ENCODE measurements at regions not wholly inside any gene's neighbourhood (a gene's known extent, or its start where the extent isn't known, plus 50 kb on each side); places are given as distances from the start of the nearest gene placed in this dataset.

GRCh38 chr10:29181936-29182335 is 106.9 kb upstream of the LYZL1 start:
- DNase-seq = no peak

DNA sequence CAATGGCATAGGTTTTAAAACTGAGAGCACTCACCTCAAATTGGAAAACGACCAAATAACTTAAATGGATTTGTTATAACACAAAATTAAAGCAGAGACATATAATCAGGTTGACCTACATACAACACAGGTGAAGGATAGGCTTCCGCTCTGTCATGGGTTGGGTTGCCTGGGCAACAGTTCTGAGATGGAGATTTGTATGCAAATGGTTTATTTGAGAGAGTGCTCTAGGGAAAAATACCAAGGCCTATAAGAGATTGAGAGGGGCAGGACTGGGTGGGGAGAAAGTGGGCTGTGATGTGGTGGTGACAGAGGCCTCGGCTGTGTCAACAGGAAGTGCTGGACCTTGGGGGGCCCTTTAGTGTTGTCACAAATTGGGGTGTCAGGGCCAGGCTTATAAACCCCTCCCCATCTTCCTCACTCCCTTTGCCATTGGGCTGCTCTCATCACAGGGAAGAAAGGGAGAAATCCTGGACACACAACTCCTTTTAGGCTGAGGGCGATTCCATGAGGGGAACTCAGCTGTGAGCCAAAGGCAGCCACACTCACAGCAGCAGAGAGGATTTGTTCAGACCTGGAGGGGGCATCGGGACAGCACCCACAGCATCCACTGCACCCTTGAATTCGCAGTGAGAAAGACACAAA is 105.4 kb upstream of the LYZL1 start:
- no peak for DNase-seq

GRCh38 chr10:29184205-29185000 is 104.5 kb upstream of the LYZL1 start:
- no peak for DNase-seq

DNA sequence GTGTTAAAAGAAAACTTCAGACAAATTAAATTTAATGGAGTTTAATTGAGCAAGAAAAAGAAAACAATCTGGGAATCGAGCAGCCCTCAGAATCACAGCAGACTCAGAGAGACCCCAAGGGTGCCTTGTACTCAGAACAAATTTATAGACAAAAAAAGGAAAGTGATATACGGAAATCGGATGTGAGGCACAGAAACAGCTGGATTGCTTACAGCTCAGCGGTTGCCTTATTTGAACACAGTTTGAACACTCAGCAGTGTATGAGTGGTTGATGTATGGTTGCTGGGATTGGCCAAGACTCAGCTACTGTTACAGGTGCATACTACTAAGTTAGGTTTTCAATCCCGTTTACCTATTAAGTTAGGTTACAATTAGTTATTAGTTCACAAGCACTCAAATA is 103.8 kb upstream of the LYZL1 start:
- no peak for DNase-seq

DNA sequence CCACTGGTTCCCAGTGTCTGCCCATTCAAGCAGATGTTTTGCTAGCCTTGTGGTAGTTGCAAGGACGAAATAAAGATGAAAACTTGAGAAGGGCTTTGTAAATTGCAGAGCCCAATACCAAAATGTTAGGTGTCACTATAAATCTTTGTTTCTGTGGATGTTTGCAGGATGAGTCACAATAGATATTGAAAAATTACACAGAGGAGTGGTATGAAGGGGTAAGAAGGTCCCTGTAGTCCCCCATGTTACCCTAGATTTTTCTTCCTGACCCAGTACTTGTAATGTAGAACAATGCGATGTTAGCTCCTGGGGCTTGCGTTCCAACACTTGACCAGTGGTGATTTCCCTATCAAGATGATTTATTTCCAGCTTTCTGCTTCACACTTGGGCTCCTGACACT is 102.6 kb upstream of the LYZL1 start:
- DNase-seq = no peak

DNA sequence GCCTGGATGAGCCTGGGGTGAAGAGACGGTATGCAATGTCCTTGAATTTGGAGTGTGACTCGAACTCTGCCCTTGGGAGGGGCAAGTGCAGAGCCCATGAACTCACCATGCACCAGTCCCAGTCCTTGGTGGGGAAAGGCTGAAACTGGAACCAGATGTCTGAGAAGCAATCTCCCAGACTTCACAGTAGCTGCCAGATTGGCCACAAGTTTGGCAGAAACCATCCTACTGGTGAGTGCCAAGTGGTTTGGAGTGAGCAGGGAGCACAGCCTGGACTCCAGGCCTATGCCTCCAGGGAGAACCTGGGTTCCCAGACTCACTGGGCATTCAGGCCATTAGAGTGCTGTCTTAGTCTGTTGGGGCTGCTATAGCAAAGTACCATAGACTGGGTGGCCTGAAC is 99.6 kb upstream of the LYZL1 start:
- DNase-seq = no peak

- no peak for DNase-seq
Measured at GRCh38 chr10:29191674-29192073, 97.2 kb upstream of the LYZL1 start.

DNA sequence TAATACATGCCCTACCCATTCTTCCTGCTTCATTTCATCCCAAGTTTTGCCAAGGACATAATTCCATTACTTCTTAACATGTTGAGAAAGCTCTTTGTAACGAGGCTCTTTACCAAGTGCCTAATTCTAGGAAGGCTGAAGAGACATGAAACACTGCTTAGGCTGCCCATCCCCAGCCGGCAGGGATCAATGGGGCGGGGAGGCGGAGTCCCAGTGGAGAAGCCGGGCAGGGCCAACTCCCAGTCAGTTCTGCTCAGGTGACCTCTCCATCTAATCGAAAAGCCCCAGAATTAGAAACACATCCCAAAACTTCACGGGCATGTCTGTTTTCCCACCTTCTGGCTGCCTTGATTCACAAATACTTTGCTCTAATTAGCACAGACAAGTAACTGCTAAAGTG is 89.5 kb upstream of the LYZL1 start:
- no peak for DNase-seq

DNA sequence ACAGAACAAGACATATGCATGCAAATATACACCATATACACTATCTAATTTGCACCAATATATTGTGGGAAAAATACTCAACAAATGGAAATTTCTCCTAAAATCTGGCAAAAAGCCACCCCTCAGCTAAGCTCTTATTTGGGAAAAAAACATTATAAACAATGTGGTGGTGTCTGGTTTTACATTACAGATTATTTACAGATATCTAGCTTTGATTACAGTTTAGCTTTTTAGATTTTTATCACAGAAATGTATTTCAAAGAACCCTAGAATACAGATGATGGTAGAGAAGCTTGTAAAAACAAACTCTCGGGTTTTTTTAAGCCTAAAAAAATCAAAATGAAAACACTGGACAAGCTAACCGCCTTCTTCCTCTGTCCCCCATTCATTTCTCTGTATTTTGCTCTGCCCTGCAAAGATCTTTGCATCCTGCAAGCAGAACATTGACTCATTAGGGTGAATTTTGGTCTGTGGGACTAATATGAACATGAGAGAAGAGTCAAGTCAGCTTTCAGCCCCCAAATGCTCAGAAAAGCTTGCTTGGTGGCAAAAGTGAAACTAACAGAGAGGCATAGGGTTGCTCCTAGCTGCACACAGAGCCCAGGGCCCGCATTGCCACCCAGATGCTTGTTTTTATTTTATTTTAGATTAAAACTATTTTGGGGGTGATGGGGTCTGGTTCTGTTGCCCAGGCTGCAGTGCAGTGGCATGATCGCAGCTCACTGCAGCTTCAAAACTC is 88.8 kb upstream of the LYZL1 start:
- no peak for DNase-seq

DNA sequence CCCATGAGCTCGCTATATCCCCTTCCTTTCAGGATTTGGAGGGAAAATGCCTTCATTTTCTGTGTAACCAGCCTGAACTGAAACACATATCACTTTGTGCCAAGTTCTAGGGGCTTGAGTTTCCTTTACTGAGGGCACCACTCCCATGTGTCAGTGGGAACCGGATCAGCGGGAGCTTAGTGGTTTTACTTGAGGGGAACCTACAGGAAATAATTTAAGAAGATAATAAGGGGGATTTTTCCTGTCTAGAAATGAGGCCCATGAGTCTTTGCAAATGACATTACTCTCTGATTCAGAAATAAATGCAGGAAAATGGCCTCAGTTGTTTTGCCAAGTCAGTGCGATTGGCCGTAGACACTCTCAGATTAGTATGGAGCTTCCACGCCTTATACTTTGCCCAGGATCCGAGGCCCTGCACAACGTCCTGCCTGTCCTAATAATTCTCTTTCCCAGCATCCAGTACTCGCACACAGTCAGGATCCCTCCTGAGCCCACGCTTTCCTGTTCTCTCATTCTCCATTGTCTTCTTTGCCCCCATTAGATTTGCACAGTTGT is 86.4 kb upstream of the LYZL1 start:
- no peak for DNase-seq

- DNase-seq = no peak
Measured at GRCh38 chr10:29203432-29203831, 85.4 kb upstream of the LYZL1 start.

GRCh38 chr10:29204070-29204800 is 84.6 kb upstream of the LYZL1 start:
- DNase-seq = no peak

- no peak for DNase-seq
Measured at GRCh38 chr10:29205787-29206186, 83.1 kb upstream of the LYZL1 start.

DNA sequence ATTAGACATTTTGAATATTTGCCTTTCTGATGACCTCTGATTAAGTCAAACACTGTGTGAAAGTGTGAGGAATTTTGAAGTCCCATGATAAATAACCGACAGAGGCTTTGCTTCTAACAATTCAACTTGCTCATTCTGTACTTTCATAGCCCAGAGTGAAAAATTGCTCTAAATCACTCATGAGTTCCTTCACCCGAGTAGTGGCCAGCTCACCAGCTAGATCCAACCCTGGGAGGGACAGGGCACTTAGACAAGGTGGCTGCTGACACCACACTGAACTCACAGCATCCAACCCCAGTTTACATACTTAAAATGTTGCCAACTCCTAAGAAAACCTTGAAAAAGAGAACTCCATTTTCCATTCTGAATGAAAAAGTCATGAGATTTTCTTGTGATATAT is 80.0 kb upstream of the LYZL1 start:
- no peak for DNase-seq

DNA sequence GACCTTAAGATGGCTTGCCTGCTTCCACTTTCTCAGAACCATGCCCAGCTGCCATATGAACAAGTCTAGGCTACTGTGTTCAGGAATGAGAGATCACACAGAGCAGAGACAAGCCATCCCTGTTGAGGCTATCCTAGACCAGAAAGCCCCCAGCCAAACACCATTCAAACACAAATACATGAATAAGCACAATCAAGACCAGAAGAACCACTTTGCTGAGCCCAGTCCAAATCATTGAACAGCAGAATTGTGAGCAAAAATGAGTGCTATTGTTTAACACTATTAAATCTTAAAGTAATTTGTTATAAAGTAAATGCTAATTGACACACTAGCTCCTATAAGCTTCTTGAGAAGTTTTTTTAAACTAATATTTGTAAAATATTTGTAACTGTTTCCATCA is 79.0 kb upstream of the LYZL1 start:
- DNase-seq = no peak

DNA sequence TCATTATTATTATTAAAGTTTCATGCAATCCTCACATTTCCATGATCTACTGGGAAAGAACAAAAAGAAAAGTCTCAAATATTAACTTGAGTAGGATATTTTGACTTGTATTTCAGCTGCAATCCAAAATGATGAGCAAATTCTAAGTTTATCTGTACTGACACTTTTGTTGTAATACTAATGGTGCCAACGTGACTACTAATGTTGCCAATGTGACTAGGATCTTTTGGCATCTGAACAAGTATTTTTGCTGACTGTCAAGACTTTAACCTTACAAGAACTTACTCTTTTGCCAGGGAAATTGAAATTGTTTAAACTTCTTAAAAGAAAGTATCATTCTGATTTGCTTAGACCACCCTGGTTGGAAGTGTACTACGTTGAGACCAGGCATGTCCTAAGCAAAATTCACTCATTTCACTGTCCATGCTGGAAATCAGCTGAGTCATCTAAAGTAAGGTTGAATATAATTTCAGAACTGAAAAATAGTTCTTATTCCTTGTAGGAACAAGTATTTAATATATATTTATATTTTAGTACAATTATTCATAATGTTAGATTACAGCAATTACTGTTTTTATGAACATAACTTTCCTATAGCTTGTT is 78.5 kb upstream of the LYZL1 start:
- DNase-seq = no peak

- no peak for DNase-seq
Measured at GRCh38 chr10:29212597-29212996, 76.3 kb upstream of the LYZL1 start.

GRCh38 chr10:29214551-29214950 is 74.3 kb upstream of the LYZL1 start:
- no peak for DNase-seq

- DNase-seq = no peak
Measured at GRCh38 chr10:29217292-29217738, 71.6 kb upstream of the LYZL1 start.

GRCh38 chr10:29223326-29223725 is 65.5 kb upstream of the LYZL1 start:
- no peak for DNase-seq

DNA sequence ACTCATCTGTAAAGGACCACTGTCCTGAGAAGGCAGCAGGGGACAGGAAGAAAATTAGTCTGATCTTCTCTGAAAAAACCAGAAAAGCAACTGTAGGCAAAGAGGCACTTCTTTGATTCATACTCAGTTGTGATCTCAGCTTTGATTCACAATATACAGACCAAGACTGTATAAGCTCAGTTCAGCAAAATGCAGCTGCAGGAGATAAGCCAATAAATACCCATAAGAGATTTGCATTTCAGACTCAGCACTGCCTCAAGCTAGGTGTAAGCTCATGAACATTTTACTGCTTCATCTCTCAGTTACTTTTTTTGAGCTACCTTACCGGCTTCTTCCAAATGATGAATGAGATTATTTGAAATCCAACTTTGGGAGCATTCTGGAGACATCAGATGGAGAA is 64.2 kb upstream of the LYZL1 start:
- DNase-seq = no peak

DNA sequence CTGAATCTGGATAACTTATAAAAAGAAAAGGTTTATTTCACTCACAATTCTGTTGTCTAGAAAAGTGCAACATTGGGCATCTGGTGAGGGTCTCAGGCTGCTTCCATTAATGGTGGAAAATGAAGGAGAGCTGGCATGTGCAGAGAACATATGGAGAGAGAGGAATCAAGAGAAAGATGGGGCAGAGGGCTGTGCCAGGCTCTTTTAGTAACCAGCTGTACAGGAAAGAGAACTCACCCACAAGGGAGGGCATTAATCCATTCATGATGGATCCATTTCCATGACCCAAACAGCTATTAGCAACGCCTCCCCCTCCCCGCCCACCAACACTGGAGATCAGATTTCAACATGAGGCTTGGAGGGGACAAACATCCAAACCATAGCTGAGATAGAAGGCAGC is 61.7 kb upstream of the LYZL1 start:
- DNase-seq = no peak
